IMR-90 (cell line): ENCODE measurements at regions not wholly inside any gene's neighbourhood (a gene's known extent, or its start where the extent isn't known, plus 50 kb on each side); places are given as distances from the start of the nearest gene placed in this dataset.

Experiments used
- ATAC-seq: fragments of 200-7000 bp; cut with Tn5 transposase; 2 replicates; pipeline ENCODE4 v1.9.1; 2020; ENCODE audit warnings: low read depth, mild to moderate bottlenecking, moderate library complexity
- BruUV-seq: library from RNA; stranded (reverse); fragments of 400-500 nt; replicated peaks from 2 replicates; lab custom pipeline; 2021; lab: Mats Ljungman, UMichigan
- CTCF ChIA-PET: fragments of 300-600 bp; formaldehyde crosslinking; extraction: SDS; loops from one replicate; lab custom pipeline; 2021; ENCODE audit warnings: antibody characterized with exemption; lab: Yijun Ruan, JAX
- POLR2A ChIA-PET: fragments of 300-600 bp; sonication (Branson Sonifier 250); formaldehyde crosslinking; loops from one replicate; lab custom pipeline; 2022; ENCODE audit warnings: antibody characterized with exemption; ENCODE audit not compliant: unreplicated experiment; lab: Charles Lee
- DNase-seq: peaks from one replicate; pipeline ENCODE4 v3.0.0; 2013
- H2AFZ ChIP-seq: replicated peaks from 2 replicates; pipeline ENCODE3; 2013; ENCODE audit warnings: low read length, mild to moderate bottlenecking; ENCODE audit not compliant: poor library complexity
- H2AK5ac ChIP-seq: 2 replicates; pipeline ENCODE4 v1.6.1; 2013; ENCODE audit warnings: low read depth, low read length, inconsistent platforms
- H2AK9ac ChIP-seq: replicated peaks from 2 replicates; pipeline ENCODE3; 2013; ENCODE audit warnings: mild to moderate bottlenecking, low read depth, low read length, moderate library complexity; ENCODE audit not compliant: poor library complexity
- H2BK120ac ChIP-seq: 2 replicates; pipeline ENCODE4 v1.6.1; 2013; ENCODE audit warnings: low read depth, low read length, inconsistent platforms
- H2BK15ac ChIP-seq: 3 replicates; pipeline ENCODE4 v1.6.1; 2013; ENCODE audit warnings: low read depth, low read length, inconsistent platforms
- H2BK20ac ChIP-seq: 2 replicates; pipeline ENCODE4 v1.6.1; 2013; ENCODE audit warnings: low read depth, mild to moderate bottlenecking, inconsistent platforms, low read length, moderate library complexity
- H2BK5ac ChIP-seq: 2 replicates; pipeline ENCODE4 v1.6.1; 2013; ENCODE audit warnings: mild to moderate bottlenecking, low read depth, low read length, inconsistent platforms; ENCODE audit not compliant: poor library complexity, severe bottlenecking
- H3K14ac ChIP-seq: replicated peaks from 2 replicates; pipeline ENCODE4 v1.6.1; 2013; ENCODE audit warnings: low read depth, low read length, inconsistent platforms
- H3K18ac ChIP-seq: 2 replicates; pipeline ENCODE4 v1.6.1; 2013; ENCODE audit warnings: low read depth, low read length, control low read depth
- H3K23ac ChIP-seq: 2 replicates; pipeline ENCODE4 v1.6.1; 2013; ENCODE audit warnings: low read depth, low read length, inconsistent platforms
- H3K27ac ChIP-seq: 2 replicates; pipeline ENCODE4 v1.5.1; 2013; ENCODE audit warnings: mild to moderate bottlenecking, control low read depth, low read length; ENCODE audit not compliant: insufficient read depth
- H3K27me3 ChIP-seq: 2 replicates; pipeline ENCODE4 v1.6.1; 2013; ENCODE audit warnings: low read length; ENCODE audit not compliant: control insufficient read depth, insufficient read depth
- H3K36me3 ChIP-seq: 2 replicates; pipeline ENCODE4 v1.6.1; 2013; ENCODE audit warnings: low read length, mixed read lengths; ENCODE audit not compliant: control insufficient read depth, insufficient read depth
- H3K4ac ChIP-seq: 2 replicates; pipeline ENCODE4 v1.6.1; 2013; ENCODE audit warnings: low read depth, low read length, inconsistent platforms
- H3K4me1 ChIP-seq: 2 replicates; pipeline ENCODE4 v1.6.1; 2013; ENCODE audit warnings: low read length, mixed read lengths; ENCODE audit not compliant: control insufficient read depth, insufficient read depth
- H3K4me2 ChIP-seq: 2 replicates; pipeline ENCODE4 v1.6.1; 2013; ENCODE audit warnings: low read depth, mild to moderate bottlenecking, control low read depth, low read length, moderate library complexity
- H3K4me3 ChIP-seq: 2 replicates; pipeline ENCODE4 v1.5.1; 2013; ENCODE audit warnings: low read depth, mild to moderate bottlenecking, control low read depth, low read length, moderate library complexity; ENCODE audit not compliant: insufficient read depth
- H3K56ac ChIP-seq: 2 replicates; pipeline ENCODE4 v1.6.1; 2013; ENCODE audit warnings: low read length, inconsistent platforms; ENCODE audit not compliant: insufficient read depth; ENCODE audit errors: extremely low read depth
- H3K79me1 ChIP-seq, 2 experiments: 2 replicates each; pipeline ENCODE4 v1.6.1; 2013; ENCODE audit warnings: low read length in 2 of 2, inconsistent platforms in 1 of 2, low read depth in 1 of 2
- H3K9ac ChIP-seq: 2 replicates; pipeline ENCODE4 v1.6.1; 2013; ENCODE audit warnings: low read depth, low read length, control low read depth
- H3K9me1 ChIP-seq: 2 replicates; pipeline ENCODE4 v1.6.1; 2013; ENCODE audit warnings: low read length, inconsistent platforms; ENCODE audit not compliant: insufficient read depth
- H3K9me3 ChIP-seq: 2 replicates; pipeline ENCODE4 v1.6.1; 2013; ENCODE audit warnings: low read length; ENCODE audit not compliant: control insufficient read depth, insufficient read depth
- H4K20me1 ChIP-seq: 2 replicates; pipeline ENCODE4 v1.6.1; 2013; ENCODE audit warnings: low read length, inconsistent platforms; ENCODE audit not compliant: insufficient read depth
- H4K5ac ChIP-seq: 2 replicates; pipeline ENCODE4 v1.6.1; 2013; ENCODE audit warnings: mild to moderate bottlenecking, low read depth, low read length, control low read depth
- H4K8ac ChIP-seq, 2 experiments: 2 replicates each; pipeline ENCODE4 v1.6.1; 2013; ENCODE audit warnings: low read depth in 2 of 2, low read length in 2 of 2, control low read depth in 1 of 2, inconsistent platforms in 1 of 2
- H4K91ac ChIP-seq: 2 replicates; pipeline ENCODE4 v1.6.1; 2013; ENCODE audit warnings: low read depth, low read length, inconsistent platforms; ENCODE audit not compliant: insufficient read depth
- BHLHE40 ChIP-seq: fragments of 150-350 bp; IDR thresholded peaks from 2 replicates; pipeline ENCODE4 v1.6.1; 2016; ENCODE audit warnings: mild to moderate bottlenecking, low read depth, low read length
- CEBPB ChIP-seq: IDR thresholded peaks from 2 replicates; pipeline ENCODE4 v1.6.1; 2012; ENCODE audit warnings: low read depth, low read length, improper control_type of control experiment
- CHD1 ChIP-seq: IDR thresholded peaks from 2 replicates; pipeline ENCODE4 v1.6.1; 2012; ENCODE audit warnings: low read depth, low read length, improper control_type of control experiment
- ELK1 ChIP-seq: fragments of 150-350 bp; IDR thresholded peaks from 2 replicates; pipeline ENCODE4 v1.6.1; 2016; ENCODE audit warnings: low read depth, mild to moderate bottlenecking, low read length, moderate library complexity, borderline replicate concordance
- FOS ChIP-seq: fragments of 150-350 bp; IDR thresholded peaks from 2 replicates; pipeline ENCODE4 v1.6.1; 2016; ENCODE audit warnings: low read depth, low read length
- MAFK ChIP-seq: IDR thresholded peaks from 2 replicates; pipeline ENCODE4 v1.6.1; 2012; ENCODE audit warnings: low read depth, low read length, improper control_type of control experiment
- MAZ ChIP-seq: IDR thresholded peaks from 2 replicates; pipeline ENCODE4 v1.6.1; 2012; ENCODE audit warnings: low read depth, mild to moderate bottlenecking, low read length, improper control_type of control experiment, moderate library complexity, borderline replicate concordance
- MXI1 ChIP-seq: IDR thresholded peaks from 2 replicates; pipeline ENCODE4 v1.6.1; 2012; ENCODE audit warnings: low read depth, mild to moderate bottlenecking, low read length, moderate library complexity, borderline replicate concordance
- NFE2L2 ChIP-seq: fragments of 150-350 bp; IDR thresholded peaks from 2 replicates; pipeline ENCODE4 v1.6.1; 2016; ENCODE audit warnings: low read depth, mild to moderate bottlenecking, low read length
- POLR2A ChIP-seq: IDR thresholded peaks from 2 replicates; pipeline ENCODE4 v1.6.1; 2012; ENCODE audit warnings: mild to moderate bottlenecking, low read depth, low read length
- RAD21 ChIP-seq: IDR thresholded peaks from 2 replicates; pipeline ENCODE4 v1.6.1; 2012; ENCODE audit warnings: low read length, improper control_type of control experiment
- RCOR1 ChIP-seq: IDR thresholded peaks from 2 replicates; pipeline ENCODE4 v1.6.1; 2012; ENCODE audit warnings: mild to moderate bottlenecking, low read length, improper control_type of control experiment; ENCODE audit not compliant: insufficient replicate concordance
- RFX5 ChIP-seq: IDR thresholded peaks from 2 replicates; pipeline ENCODE4 v1.8.0; 2012; ENCODE audit warnings: low read depth, mild to moderate bottlenecking, low read length, moderate library complexity
- SMC3 ChIP-seq: fragments of 150-350 bp; IDR thresholded peaks from 2 replicates; pipeline ENCODE4 v1.6.1; 2016; ENCODE audit warnings: low read depth, mild to moderate bottlenecking, antibody characterized with exemption, low read length, moderate library complexity
- WGBS, 2 experiments: methylation state at CpG; one replicate each; pipeline versions ENCODE4 v1.1.5 to v1.1.7; 2013; ENCODE audit warnings: missing lambda C conversion rate in 2 of 2; ENCODE audit not compliant: insufficient read length in 1 of 2; ENCODE audit errors: extremely low coverage in 2 of 2; 5-methylcytosine and 5-hydroxymethylcytosine counted together
- dilution Hi-C: fragments of 300-500 bp; cut with HindIII; formaldehyde crosslinking; loops from one replicate; pipeline ENCODE4 v1.14.3; 2018; ENCODE audit warnings: low sequenced_read_pairs; ENCODE audit not compliant: unreplicated experiment
- in situ Hi-C: fragments of 300-500 bp; cut with MboI; formaldehyde crosslinking; loops from 3 replicates; pipeline ENCODE4 v1.14.3; 2019; ENCODE audit warnings: low sequenced_read_pairs, inconsistent platforms, mixed read lengths
- intact Hi-C: fragments of 100-400 bp; cut with micrococcal nuclease; formaldehyde crosslinking; loops from 2 replicates; pipeline ENCODE4 v1.10.0; 2022
- TF ChIP-seq, protein P1 (sequence below): conservative IDR thresholded peaks from 2 replicates; pipeline ENCODE4 v1.5.1; 2012; ENCODE audit warnings: mild to moderate bottlenecking, low read depth, low read length, improper control_type of control experiment
- TF ChIP-seq, protein P2 (sequence below): fragments of 150-350 bp; IDR thresholded peaks from 2 replicates; pipeline ENCODE4 v1.6.1; 2017; ENCODE audit warnings: mild to moderate bottlenecking, antibody characterized with exemption, low read length, low read depth

DNA sequence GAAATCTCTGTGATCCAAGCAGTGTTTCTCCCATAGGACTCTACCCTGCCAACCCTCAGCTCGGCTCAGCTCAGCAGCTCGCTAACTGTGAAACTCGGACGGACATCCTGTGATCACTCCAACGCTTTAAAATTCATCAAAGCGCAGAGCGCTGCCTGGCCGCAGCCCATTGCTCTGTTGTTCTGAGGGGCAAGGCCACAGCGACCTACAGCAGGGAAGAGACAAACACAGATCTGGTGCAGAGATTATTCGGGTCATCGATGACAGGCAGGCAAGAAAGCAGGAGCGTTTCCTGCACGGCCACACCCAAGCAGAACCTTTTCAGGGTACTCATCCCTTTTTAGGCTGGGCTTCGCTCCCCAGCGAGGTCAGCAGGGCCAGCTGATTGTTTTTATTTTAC, 72.1 kb downstream of the INSIG1 start:
- ChIA-PET POLR2A (no interaction called here), CTCF (no interaction called here)
- no peak overlapping the region for H3K4me3 ChIP-seq
- H3K4me2 ChIP-seq, result no peak overlapping the region
- H3K9ac ChIP-seq, result no peak overlapping the region
- H2BK5ac ChIP-seq, result no peak overlapping the region
- no peak overlapping the region for H2AK5ac ChIP-seq
- no peak overlapping the region for H2AK9ac ChIP-seq
- H4K8ac ChIP-seq, result no peak overlapping the region
- no peak overlapping the region for H3K56ac ChIP-seq
- H2BK120ac ChIP-seq, result no peak overlapping the region
- peaks cover 2% of the 10 kb centered on the region; the same call in 1 of the 2 replicates for H3K4me1 ChIP-seq
- BruUV-seq, result no TSS peak
- H4K20me1 ChIP-seq, result no peaks in the 10 kb centered on the region; the same call in 1 of the 2 replicates
- H3K27ac ChIP-seq, result no peak overlapping the region
- dilution Hi-C loops, result no loop called here
- no peak overlapping the region for H2BK15ac ChIP-seq
- H3K27me3 ChIP-seq, result peaks cover 52% of the 10 kb centered on the region
- H3K18ac ChIP-seq, result no peak overlapping the region
- no peak overlapping the region for H2BK20ac ChIP-seq
- H4K91ac ChIP-seq, result no peak overlapping the region
- H4K5ac ChIP-seq, result no peak overlapping the region
- H3K79me1 ChIP-seq, result no peaks in the 10 kb centered on the region
- no peak for DNase-seq
- H3K23ac ChIP-seq, result no peak overlapping the region
- ATAC-seq, result no peak
- 34% methylated on average over 8 of the region's 15 CpGs; no CpG with 5 or more reads in 1 of the 2 experiments for WGBS, 2 experiments
- H3K4ac ChIP-seq, result no peak overlapping the region
- TF ChIP-seq SMC3 (no peak), MAFK (no peak), FOS (no peak), ELK1 (no peak), POLR2A (no peak), RAD21 (no peak), NFE2L2 (no peak), BHLHE40 (no peak), RCOR1 (no peak), CEBPB (no peak), RFX5 (no peak), CHD1 (no peak), MAZ (no peak), MXI1 (no peak)
- TF ChIP-seq, protein P1, sequence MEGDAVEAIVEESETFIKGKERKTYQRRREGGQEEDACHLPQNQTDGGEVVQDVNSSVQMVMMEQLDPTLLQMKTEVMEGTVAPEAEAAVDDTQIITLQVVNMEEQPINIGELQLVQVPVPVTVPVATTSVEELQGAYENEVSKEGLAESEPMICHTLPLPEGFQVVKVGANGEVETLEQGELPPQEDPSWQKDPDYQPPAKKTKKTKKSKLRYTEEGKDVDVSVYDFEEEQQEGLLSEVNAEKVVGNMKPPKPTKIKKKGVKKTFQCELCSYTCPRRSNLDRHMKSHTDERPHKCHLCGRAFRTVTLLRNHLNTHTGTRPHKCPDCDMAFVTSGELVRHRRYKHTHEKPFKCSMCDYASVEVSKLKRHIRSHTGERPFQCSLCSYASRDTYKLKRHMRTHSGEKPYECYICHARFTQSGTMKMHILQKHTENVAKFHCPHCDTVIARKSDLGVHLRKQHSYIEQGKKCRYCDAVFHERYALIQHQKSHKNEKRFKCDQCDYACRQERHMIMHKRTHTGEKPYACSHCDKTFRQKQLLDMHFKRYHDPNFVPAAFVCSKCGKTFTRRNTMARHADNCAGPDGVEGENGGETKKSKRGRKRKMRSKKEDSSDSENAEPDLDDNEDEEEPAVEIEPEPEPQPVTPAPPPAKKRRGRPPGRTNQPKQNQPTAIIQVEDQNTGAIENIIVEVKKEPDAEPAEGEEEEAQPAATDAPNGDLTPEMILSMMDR, result no peak
- TF ChIP-seq, protein P2, sequence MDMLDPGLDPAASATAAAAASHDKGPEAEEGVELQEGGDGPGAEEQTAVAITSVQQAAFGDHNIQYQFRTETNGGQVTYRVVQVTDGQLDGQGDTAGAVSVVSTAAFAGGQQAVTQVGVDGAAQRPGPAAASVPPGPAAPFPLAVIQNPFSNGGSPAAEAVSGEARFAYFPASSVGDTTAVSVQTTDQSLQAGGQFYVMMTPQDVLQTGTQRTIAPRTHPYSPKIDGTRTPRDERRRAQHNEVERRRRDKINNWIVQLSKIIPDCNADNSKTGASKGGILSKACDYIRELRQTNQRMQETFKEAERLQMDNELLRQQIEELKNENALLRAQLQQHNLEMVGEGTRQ, result no peak
- intact Hi-C loops, result loop anchor here (10.0 kb wide), 2 partner anchors 85 to 365 kb away; partner anchors contain the start of genes EN2 and PAXIP1
- no peak overlapping the region for H3K14ac ChIP-seq
- H3K9me1 ChIP-seq, result no peaks in the 10 kb centered on the region
- 0 out of 2 replicates have a peak, but pooled peaks cover 3% of the 10 kb centered on the region for H3K9me3 ChIP-seq
- H2AFZ ChIP-seq, result no peak overlapping the region
- in situ Hi-C loops, result no loop called here
- no peaks in the 10 kb centered on the region for H3K36me3 ChIP-seq
